HL-60 (cell line): ENCODE measurements at regions not wholly inside any gene's neighbourhood (a gene's known extent, or its start where the extent isn't known, plus 50 kb on each side); places are given as distances from the start of the nearest gene placed in this dataset.

Experiments used
- DNase-seq, 2 experiments: peaks; one replicate each; pipeline ENCODE4 v3.0.0-alpha.2; 2010 to 2020; ENCODE audit warnings: low read depth in 1 of 2, low spot score in 1 of 2
- H3K27ac ChIP-seq: fragments of 250-450 bp; sonication (Bioruptor Pico); replicated peaks from 2 replicates; pipeline ENCODE4 v1.5.1; 2020; ENCODE audit warnings: mild to moderate bottlenecking, moderate library complexity
- H3K27me3 ChIP-seq: fragments of 250-450 bp; sonication (Bioruptor Pico); 2 replicates; pipeline ENCODE4 v1.5.1; 2021; ENCODE audit warnings: mild to moderate bottlenecking, moderate library complexity; ENCODE audit not compliant: insufficient read depth, poor library complexity, severe bottlenecking
- H3K4me3 ChIP-seq: replicated peaks from 2 replicates; pipeline ENCODE4 v1.5.1; 2011; ENCODE audit warnings: mild to moderate bottlenecking, control low read depth, low read length; ENCODE audit not compliant: insufficient read depth
- CTCF ChIP-seq: IDR thresholded peaks from one replicate; pipeline ENCODE4 v1.5.1; 2011; ENCODE audit warnings: low read length, control low read depth, inconsistent platforms; ENCODE audit not compliant: insufficient read depth
- GABPA ChIP-seq: IDR thresholded peaks from 2 replicates; pipeline ENCODE4 v1.6.1; 2012; ENCODE audit warnings: low read depth
- POLR2AphosphoS5 ChIP-seq: IDR thresholded peaks from 2 replicates; pipeline ENCODE4 v1.6.1; 2012; ENCODE audit warnings: low read depth
- REST ChIP-seq: IDR thresholded peaks from 2 replicates; pipeline ENCODE4 v1.6.1; 2012; ENCODE audit warnings: low read depth; ENCODE audit not compliant: insufficient replicate concordance
- SPI1 ChIP-seq: IDR thresholded peaks from 2 replicates; pipeline ENCODE4 v1.6.1; 2012; ENCODE audit warnings: low read depth, mild to moderate bottlenecking, borderline replicate concordance

GRCh38 chr10:6863381-6863780, 283.3 kb upstream of the PRKCQ start:
- Histone ChIP-seq H3K27ac (no peak overlapping the region), H3K27me3 (no peaks in the 10 kb centered on the region), H3K4me3 (no peak overlapping the region)
- DNase-seq, result no peak
- no peak for TF ChIP-seq CTCF
- no peak for TF ChIP-seq POLR2AphosphoS5

DNA sequence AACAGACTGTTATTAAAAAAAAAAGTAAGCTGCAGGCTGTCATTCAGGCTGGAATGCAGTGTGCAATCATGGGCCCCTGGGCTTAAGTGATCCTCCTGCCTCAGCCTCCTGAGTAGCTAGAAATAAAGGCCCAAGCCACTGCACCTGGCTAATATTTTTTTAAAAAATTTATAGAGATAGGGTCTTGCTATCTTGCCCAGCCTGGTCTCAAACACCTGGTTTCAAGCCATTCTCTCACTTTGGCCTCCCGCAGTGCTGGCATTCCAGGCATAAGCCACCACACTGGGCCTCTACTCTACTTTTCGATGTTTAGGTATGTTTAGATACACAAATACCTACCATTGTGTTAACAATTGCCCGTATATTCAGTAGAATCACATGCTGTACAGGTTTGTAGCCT, 270.4 kb upstream of the PRKCQ start:
- no peak for TF ChIP-seq POLR2AphosphoS5
- no peak for TF ChIP-seq SPI1
- TF ChIP-seq REST, result no peak
- no peaks in the 10 kb centered on the region for H3K27me3 ChIP-seq

GRCh38 chr10:6847561-6847960, 267.5 kb upstream of the PRKCQ start:
- H3K27ac ChIP-seq, result no peak overlapping the region
- H3K27me3 ChIP-seq, result no peaks in the 10 kb centered on the region
- TF ChIP-seq REST, result no peak
- H3K4me3 ChIP-seq, result no peak overlapping the region
- DNase-seq, result no peak

More for the DNA sequence above, 270.4 kb upstream of the PRKCQ start:
- H3K4me3 ChIP-seq, result no peak overlapping the region
- no peak overlapping the region for H3K27ac ChIP-seq
- DNase-seq, result no peak

DNA sequence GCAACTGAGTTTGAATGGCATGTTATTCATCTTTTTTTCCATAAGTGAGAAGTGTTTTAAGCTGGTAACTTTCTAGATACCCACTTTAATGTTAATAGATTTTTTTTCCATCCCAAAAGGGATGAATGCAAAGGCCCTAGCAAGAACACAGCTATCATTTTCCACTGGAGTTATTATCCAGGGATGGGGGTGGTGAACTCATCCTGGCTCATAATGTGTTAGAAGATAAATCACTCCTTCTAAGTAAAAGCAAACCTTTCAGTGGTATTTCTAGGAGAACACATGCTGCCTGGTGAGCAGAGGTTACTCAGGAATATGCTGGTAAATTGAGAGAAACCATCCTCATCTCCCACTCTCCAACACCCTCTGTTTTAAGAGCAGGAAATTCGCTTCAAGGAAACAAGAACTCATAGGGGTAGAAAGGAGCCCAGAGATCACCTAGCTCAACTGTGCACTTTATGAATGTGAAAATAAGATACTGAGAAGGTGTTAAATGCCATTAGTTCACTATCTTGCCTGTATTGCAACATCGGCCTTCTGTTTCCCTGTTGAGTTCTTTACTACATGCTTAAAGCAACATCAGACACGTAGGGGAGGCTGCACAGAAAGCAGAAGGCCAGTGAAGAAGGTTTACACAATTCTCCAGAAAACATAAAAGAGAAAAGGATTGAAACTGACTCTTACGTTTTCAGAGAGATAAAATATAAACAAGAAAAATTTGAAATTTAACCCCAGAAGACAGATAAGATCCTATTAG, 264.0 kb upstream of the PRKCQ start:
- TF ChIP-seq POLR2AphosphoS5 (no peak), CTCF (no peak), REST (no peak), GABPA (no peak), SPI1 (no peak)
- Histone ChIP-seq H3K4me3 (no peak overlapping the region), H3K27me3 (no peaks in the 10 kb centered on the region), H3K27ac (no peak overlapping the region)
- peak; percentile 28 to 57 for DNase-seq
